ENCODE measurements at regions not wholly inside any gene's neighbourhood (a gene's known extent, or its start where the extent isn't known, plus 50 kb on each side); places are given as distances from the start of the nearest gene placed in this dataset.
"Not testable (repeated sequence)": the region's sequence is repeated elsewhere in the genome, so short reads cannot be mapped to it uniquely, and the experiment has no call there.

DNA sequence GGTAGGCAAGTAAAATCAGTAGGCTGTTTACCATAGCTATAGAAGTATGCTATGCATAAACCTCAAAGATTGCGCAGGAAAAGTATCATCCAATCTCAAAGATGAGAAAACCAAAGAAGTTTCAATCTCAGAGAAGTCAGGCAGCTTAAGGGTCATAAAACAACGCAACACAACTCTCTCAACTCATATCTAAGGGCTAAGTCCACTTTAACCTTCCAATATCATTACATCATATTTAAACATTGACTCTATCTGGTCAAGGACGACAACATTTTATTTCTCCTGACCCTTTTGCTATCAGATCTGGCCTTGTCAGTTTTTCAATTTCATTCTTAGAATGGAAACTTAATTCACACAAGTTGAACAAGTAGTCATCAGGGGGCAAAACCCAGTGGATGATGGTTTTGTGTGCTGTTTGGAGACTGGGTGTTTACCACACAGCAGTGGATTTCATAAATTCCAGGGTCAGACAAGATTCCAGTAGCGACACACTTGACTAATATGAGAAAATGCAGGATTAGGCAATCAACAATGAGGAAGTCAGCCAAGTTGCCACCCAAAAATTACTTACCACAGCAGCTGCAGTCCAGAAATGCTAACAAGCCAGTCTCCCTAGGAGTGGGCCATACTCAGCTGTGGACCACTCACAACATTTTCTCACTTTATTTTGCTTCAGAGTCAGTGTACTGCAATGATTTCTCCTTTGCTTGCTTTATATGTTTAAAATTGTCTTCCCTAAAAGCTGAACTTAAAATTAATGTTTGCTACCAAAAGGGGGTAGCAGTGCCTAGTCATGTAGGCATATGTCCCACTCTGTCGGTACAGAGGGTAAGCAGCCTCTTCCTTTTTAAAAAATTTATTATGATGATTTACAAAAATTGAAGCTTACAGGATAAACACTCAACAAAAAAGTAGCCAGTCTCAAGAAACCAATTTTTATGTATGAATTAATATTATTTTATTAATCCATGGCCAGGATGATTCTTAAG, 131.9 kb upstream of the NBPF9 start:
- H3K9me3 ChIP-seq (ENCODE audit: control insufficient read depth, insufficient read depth, low read depth, low read length); H3K36me3 ChIP-seq (ENCODE audit: control insufficient read depth, insufficient read depth, low read length); H3K27me3 ChIP-seq (ENCODE audit: control insufficient read depth, insufficient read depth, low read length); H3K27ac ChIP-seq (ENCODE audit: low read depth, low read length); H3K4me1 ChIP-seq (ENCODE audit: control insufficient read depth, insufficient read depth, low read length); H3K9ac ChIP-seq (ENCODE audit: low read length); H3K4me3 ChIP-seq (ENCODE audit: low read depth, low read length): not testable (repeated sequence)

DNA sequence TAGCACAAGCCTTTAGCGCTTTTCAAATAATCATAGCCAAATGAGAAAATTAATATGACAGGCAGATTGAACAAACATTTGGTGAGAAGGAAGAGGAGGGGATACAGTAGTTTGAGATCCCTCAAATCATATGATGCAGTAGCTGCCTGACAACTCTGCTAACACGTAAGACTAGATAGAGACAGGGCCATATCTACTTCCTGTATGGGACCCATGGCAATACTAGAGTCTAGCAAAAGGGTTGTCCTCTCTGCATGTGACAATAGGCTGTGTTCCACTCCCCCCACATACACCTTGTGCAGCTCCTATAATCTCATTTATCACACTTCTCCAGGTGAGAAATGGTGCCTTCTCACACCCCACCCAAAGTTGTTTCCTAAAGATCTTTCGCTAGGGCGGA, 134.2 kb upstream of the NBPF9 start:
- H3K27ac ChIP-seq (ENCODE audit: low read depth, low read length); H3K9me3 ChIP-seq (ENCODE audit: control insufficient read depth, insufficient read depth, low read depth, low read length); H3K4me1 ChIP-seq (ENCODE audit: control insufficient read depth, insufficient read depth, low read length); H3K9ac ChIP-seq (ENCODE audit: low read length); H3K27me3 ChIP-seq (ENCODE audit: control insufficient read depth, insufficient read depth, low read length); H3K4me3 ChIP-seq (ENCODE audit: low read depth, low read length); H3K36me3 ChIP-seq (ENCODE audit: control insufficient read depth, insufficient read depth, low read length): not testable (repeated sequence)

DNA sequence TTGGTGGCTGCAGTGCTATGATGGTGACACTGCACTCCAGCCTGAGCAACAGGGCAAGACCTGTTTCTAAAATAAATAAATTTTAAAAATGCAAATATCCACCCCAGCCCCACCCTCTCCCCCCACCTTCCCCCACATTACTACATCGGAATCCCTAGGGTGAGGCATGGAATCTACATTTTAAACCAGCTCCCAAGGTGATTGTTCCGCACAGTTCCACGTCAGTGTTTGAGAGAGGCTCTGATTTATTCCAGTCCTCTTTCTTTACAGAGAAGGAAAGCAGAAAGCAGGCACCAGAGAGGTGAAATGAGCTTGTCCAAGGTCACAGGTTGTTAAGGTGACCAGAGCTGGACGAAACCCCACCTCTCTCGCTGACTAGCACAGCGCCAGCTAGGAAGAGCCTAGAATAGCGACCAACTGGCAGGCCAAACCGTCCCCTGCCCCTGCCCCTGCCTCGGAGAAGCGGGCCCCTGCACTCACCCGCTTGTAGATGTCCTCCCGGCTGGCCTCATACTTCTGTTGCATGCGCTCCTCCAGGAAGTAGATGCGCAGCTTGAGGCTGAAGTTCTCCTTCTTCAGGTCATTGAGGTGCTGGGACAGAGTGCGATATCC, 136.7 kb upstream of the NBPF9 start:
- H3K9ac ChIP-seq (ENCODE audit: low read length); H3K27me3 ChIP-seq (ENCODE audit: control insufficient read depth, insufficient read depth, low read length); H3K27ac ChIP-seq (ENCODE audit: low read depth, low read length); H3K9me3 ChIP-seq (ENCODE audit: control insufficient read depth, insufficient read depth, low read depth, low read length); H3K4me1 ChIP-seq (ENCODE audit: control insufficient read depth, insufficient read depth, low read length); H3K4me3 ChIP-seq (ENCODE audit: low read depth, low read length); H3K36me3 ChIP-seq (ENCODE audit: control insufficient read depth, insufficient read depth, low read length): not testable (repeated sequence)

DNA sequence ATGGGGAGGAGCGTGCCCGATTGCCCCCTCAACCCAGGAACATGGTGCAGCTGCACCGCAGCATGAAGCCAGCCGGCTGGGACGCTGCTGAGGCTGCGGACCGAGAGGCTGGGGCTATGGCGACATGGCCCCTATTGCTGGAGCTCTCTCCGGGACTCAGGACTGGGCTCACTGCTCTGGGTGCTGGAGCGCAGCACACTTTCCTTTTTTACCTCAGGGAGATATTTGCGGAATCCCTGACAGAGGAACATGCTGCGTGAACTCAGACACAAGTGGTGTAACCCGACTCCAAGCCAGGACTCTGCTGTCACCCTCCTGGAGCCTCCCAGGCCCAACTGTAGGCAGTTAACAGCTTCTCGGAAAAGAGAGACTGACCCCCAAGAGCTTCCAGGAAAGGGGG, 137.2 kb upstream of the NBPF9 start:
- H3K4me3 ChIP-seq (ENCODE audit: low read depth, low read length); H3K27me3 ChIP-seq (ENCODE audit: control insufficient read depth, insufficient read depth, low read length); H3K27ac ChIP-seq (ENCODE audit: low read depth, low read length); H3K9me3 ChIP-seq (ENCODE audit: control insufficient read depth, insufficient read depth, low read depth, low read length); H3K4me1 ChIP-seq (ENCODE audit: control insufficient read depth, insufficient read depth, low read length); H3K36me3 ChIP-seq (ENCODE audit: control insufficient read depth, insufficient read depth, low read length); H3K9ac ChIP-seq (ENCODE audit: low read length): not testable (repeated sequence)

DNA sequence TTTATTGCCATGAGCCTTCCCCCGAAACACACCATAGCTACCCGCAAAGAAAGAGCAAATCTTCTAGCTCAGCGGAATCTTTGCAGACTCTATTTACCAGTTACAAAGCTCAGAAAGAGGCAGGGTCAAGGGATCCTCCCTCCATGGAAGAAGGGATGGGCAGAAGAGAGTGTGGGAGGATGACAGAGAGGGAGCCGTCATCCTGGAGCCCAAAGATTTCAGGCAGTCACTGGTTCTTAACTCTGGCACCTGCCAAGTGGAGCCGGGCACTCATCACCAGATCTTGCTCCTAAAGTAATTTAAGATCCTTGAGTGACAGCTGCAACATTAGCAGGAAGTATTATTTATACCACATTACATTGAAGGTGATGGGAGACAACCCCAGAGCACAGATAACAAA, 137.9 kb upstream of the NBPF9 start:
- H3K36me3 ChIP-seq (ENCODE audit: control insufficient read depth, insufficient read depth, low read length); H3K4me1 ChIP-seq (ENCODE audit: control insufficient read depth, insufficient read depth, low read length); H3K27ac ChIP-seq (ENCODE audit: low read depth, low read length); H3K9ac ChIP-seq (ENCODE audit: low read length); H3K27me3 ChIP-seq (ENCODE audit: control insufficient read depth, insufficient read depth, low read length); H3K9me3 ChIP-seq (ENCODE audit: control insufficient read depth, insufficient read depth, low read depth, low read length); H3K4me3 ChIP-seq (ENCODE audit: low read depth, low read length): not testable (repeated sequence)

DNA sequence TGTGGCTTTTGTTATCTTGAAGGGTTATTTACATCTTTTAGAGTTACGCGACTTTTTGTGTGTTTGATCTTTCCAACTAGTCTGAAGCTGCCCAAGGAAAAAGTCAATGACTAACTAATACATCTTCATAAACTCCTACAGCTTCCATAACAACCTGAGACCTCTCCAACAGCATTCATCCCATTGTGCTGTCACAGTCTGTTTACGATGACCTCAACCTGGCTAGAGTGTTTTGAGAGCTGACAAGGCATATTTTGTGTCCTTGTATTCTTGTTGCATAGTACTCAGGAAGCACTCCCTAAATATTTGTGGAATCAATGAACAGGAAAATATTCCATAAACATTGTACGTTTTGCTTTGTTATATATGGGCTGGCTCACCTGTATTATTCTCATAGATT, 140.2 kb upstream of the NBPF9 start:
- not testable (repeated sequence) for H3K27ac ChIP-seq (ENCODE audit: low read depth, low read length); H3K4me1 ChIP-seq (ENCODE audit: control insufficient read depth, insufficient read depth, low read length); H3K9ac ChIP-seq (ENCODE audit: low read length)

DNA sequence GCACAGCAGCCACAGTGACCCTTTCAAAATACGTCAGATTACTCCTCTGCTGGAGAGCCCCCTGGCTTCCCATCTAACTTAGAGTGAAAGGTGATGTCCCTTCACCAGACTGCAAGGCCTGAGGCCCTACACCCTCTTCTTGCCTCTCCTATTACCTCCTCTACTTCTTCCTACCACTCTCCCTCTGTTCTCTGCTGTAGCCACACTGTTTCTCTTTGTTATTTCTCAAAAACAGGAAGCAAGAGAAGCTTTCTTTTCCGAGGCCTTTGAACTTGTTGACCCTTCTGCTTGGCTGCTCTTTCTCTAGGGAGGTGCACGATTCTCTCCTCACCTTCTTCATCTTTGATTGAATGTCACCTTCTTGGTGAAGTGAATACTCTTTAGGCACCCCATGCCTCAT, 141.3 kb upstream of the NBPF9 start:
- H3K27me3 ChIP-seq (ENCODE audit: control insufficient read depth, insufficient read depth, low read length); H3K4me1 ChIP-seq (ENCODE audit: control insufficient read depth, insufficient read depth, low read length); H3K9ac ChIP-seq (ENCODE audit: low read length); H3K27ac ChIP-seq (ENCODE audit: low read depth, low read length); H3K9me3 ChIP-seq (ENCODE audit: control insufficient read depth, insufficient read depth, low read depth, low read length); H3K4me3 ChIP-seq (ENCODE audit: low read depth, low read length); H3K36me3 ChIP-seq (ENCODE audit: control insufficient read depth, insufficient read depth, low read length): not testable (repeated sequence)

More for the DNA sequence above, 140.2 kb upstream of the NBPF9 start:
- H3K36me3 ChIP-seq (ENCODE audit: control insufficient read depth, insufficient read depth, low read length); H3K4me3 ChIP-seq (ENCODE audit: low read depth, low read length); H3K9me3 ChIP-seq (ENCODE audit: control insufficient read depth, insufficient read depth, low read depth, low read length); H3K27me3 ChIP-seq (ENCODE audit: control insufficient read depth, insufficient read depth, low read length): not testable (repeated sequence)

DNA sequence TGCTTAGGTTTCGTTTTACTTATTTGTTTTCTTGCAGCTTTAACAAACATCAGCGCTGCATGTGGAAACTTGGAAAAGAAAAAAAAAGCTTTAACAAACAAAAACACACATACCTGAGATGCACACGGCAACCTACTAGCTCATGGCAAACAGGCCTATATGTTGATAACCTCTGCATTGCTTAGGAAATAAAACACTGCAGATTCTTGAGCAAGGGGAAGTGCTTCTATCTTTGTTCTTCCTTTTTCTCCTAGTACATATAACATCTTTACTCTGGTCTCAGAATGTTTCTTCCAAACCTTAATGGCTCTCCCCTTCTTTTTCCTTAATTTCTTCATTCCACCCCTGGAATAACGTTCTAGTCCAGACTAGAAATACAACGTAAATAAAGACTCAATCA, 142.9 kb upstream of the NBPF9 start:
- not testable (repeated sequence) for H3K9ac ChIP-seq (ENCODE audit: low read length); H3K4me3 ChIP-seq (ENCODE audit: low read depth, low read length); H3K27ac ChIP-seq (ENCODE audit: low read depth, low read length); H3K27me3 ChIP-seq (ENCODE audit: control insufficient read depth, insufficient read depth, low read length); H3K36me3 ChIP-seq (ENCODE audit: control insufficient read depth, insufficient read depth, low read length); H3K4me1 ChIP-seq (ENCODE audit: control insufficient read depth, insufficient read depth, low read length); H3K9me3 ChIP-seq (ENCODE audit: control insufficient read depth, insufficient read depth, low read depth, low read length)

DNA sequence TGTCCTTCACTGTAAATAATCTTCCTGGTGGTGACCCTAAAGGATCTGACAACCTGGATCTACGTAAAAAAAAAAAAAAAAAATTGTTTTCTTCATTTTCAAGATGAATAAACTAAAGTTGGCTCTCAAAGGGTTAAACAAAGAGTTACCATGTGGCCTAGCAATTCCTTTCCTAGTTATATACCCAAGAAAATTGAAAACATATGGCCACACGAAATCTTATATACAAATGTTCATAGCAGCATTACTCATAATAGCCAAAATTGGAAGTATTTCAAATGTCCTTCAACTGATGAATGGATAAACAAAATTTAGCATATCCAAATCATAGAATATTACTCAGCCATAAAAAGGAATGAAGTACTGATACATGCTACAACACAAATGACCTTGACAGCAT, 145.3 kb upstream of the NBPF9 start:
- H3K9me3 ChIP-seq (ENCODE audit: control insufficient read depth, insufficient read depth, low read depth, low read length); H3K9ac ChIP-seq (ENCODE audit: low read length); H3K4me3 ChIP-seq (ENCODE audit: low read depth, low read length); H3K36me3 ChIP-seq (ENCODE audit: control insufficient read depth, insufficient read depth, low read length); H3K27me3 ChIP-seq (ENCODE audit: control insufficient read depth, insufficient read depth, low read length); H3K4me1 ChIP-seq (ENCODE audit: control insufficient read depth, insufficient read depth, low read length); H3K27ac ChIP-seq (ENCODE audit: low read depth, low read length): not testable (repeated sequence)

DNA sequence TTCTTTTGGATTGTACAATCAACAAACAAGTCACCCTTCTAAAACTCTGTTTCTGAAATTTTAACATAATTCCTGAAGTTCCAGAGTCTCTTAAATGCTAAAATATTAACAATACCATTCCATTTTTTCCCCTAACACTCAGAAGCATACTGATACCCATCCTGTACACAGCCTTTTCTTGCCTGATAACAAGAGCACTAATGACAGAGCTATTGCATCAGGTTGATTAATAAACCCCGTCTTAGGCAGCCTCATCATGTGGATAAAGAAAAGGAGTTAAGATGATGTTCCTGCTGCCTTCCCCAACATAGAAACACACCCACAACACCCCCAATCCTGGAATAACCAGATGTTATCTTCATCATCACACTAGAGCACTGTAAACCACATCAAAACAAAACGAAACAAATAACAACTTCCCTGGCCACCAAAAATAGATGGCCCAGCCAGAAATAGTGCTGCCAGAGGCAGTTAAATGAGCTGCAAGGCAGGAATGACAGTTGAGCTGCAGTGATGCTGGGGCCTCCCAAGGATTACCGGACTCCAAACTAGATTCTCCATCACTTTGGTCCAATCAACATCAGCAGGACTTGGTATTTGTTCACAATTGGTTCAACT, 146.6 kb upstream of the NBPF9 start:
- not testable (repeated sequence) for H3K27me3 ChIP-seq (ENCODE audit: control insufficient read depth, insufficient read depth, low read length); H3K9me3 ChIP-seq (ENCODE audit: control insufficient read depth, insufficient read depth, low read depth, low read length); H3K36me3 ChIP-seq (ENCODE audit: control insufficient read depth, insufficient read depth, low read length); H3K9ac ChIP-seq (ENCODE audit: low read length); H3K4me1 ChIP-seq (ENCODE audit: control insufficient read depth, insufficient read depth, low read length); H3K4me3 ChIP-seq (ENCODE audit: low read depth, low read length); H3K27ac ChIP-seq (ENCODE audit: low read depth, low read length)
